Sigmoid colon (tissue), 6 donors: ENCODE measurements at regions not wholly inside any gene's neighbourhood (a gene's known extent, or its start where the extent isn't known, plus 50 kb on each side); places are given as distances from the start of the nearest gene placed in this dataset.

Experiments
- DNase-seq: peaks from one replicate; pipeline ENCODE4 v3.0.0-alpha.2; 2019
- H3K27ac ChIP-seq, 4 donors: fragments of 200-600 bp; sonication (generic); one replicate each; pipeline ENCODE4 v1.5.1; 2016 to 2019; ENCODE audit warnings: mild to moderate bottlenecking in 1 of 4
- H3K27me3 ChIP-seq, 3 donors: fragments of 200-600 bp; sonication (generic); one replicate each; pipeline ENCODE4 v1.5.1; 2019; ENCODE audit warnings: mild to moderate bottlenecking in 1 of 3
- H3K36me3 ChIP-seq, 4 donors: fragments of 200-600 bp; sonication (generic); one replicate each; pipeline ENCODE4 v1.5.1; 2016 to 2019
- H3K4me1 ChIP-seq, 4 donors: fragments of 200-600 bp; sonication (generic); one replicate each; pipeline ENCODE4 v1.5.1; 2017 to 2019
- H3K4me3 ChIP-seq, 4 donors: fragments of 200-600 bp; sonication (generic); one replicate each; pipeline ENCODE4 v1.5.1; 2017 to 2019; ENCODE audit warnings: mild to moderate bottlenecking in 2 of 4, moderate library complexity in 1 of 4
- H3K9me3 ChIP-seq, 4 donors: fragments of 200-600 bp in 3 of 4; sonication (generic) in 3 of 4; one replicate each; pipeline versions ENCODE4 v1.5.1 to v1.6.1; 2013 to 2019
- CTCF ChIP-seq, 4 experiments: fragments of 450-650 bp in 3 of 4; fragments of 200-600 bp in 1 of 4; IDR thresholded peaks; one replicate each; pipeline ENCODE4 v1.5.1; 2016 to 2019; ENCODE audit warnings: antibody characterized with exemption in 4 of 4, mild to moderate bottlenecking in 3 of 4, moderate library complexity in 2 of 4
- EP300 ChIP-seq, 4 donors: sonication (generic); formaldehyde crosslinking; IDR thresholded peaks; one replicate each; pipeline ENCODE4 v1.6.1; 2017; ENCODE audit warnings: antibody characterized with exemption in 4 of 4
- POLR2A ChIP-seq, 2 donors: fragments of 450-650 bp; IDR thresholded peaks; one replicate each; pipeline ENCODE4 v1.6.1; 2016; ENCODE audit warnings: antibody characterized with exemption in 2 of 2, mild to moderate bottlenecking in 2 of 2, moderate library complexity in 2 of 2
- POLR2AphosphoS5 ChIP-seq, 4 donors: sonication (generic); formaldehyde crosslinking; IDR thresholded peaks; one replicate each; pipeline ENCODE4 v1.6.1; 2017; ENCODE audit warnings: antibody characterized with exemption in 4 of 4
- WGBS, 2 donors: extraction: QIAGEN DNeasy Blood & Tissue Kit; methylation state at CpG; one replicate each; pipeline ENCODE4 v1.1.7; 2013; 5-methylcytosine and 5-hydroxymethylcytosine counted together
- intact Hi-C: fragments of 100-400 bp; cut with DNase I; formaldehyde crosslinking; loops from one replicate; pipeline ENCODE4 v1.15.1; 2023
- donor health status: healthy with polysubstance abuse.
- donor health status: healthy.

DNA sequence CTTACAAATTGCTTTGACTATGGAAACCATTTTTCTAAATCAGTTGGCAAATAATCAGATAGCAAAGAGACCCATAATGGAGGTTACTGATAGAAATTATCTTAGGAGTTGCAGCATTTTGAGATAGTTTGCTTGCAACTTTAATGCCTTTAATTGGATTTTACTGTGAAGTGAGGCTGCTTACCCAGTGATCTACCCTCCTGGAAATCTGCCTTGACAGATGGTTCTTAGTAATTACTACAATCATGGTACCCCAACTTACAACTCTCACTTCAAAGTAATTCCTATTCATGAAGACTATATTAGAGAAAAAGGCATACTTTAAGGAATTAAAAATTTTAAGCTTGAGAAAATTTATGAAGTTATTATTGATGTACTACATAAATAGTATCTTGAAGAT lies 1288.6 kb upstream of the CDH2 start:
- H3K4me3 ChIP-seq = no peak overlapping the region
- H3K4me1 ChIP-seq = no peaks in the 10 kb centered on the region
- TF ChIP-seq POLR2AphosphoS5 (IDR thresholded peaks at IDR 0.05) (no peak), POLR2A (IDR thresholded peaks at IDR 0.05) (no peak), EP300 (IDR thresholded peaks at IDR 0.05) (no peak), CTCF (IDR thresholded peaks at IDR 0.05) (no peak)
- no peaks in the 10 kb centered on the region for H3K27me3 ChIP-seq
- no peaks in the 10 kb centered on the region for H3K9me3 ChIP-seq
- DNase-seq = no peak
- no peak overlapping the region for H3K27ac ChIP-seq
- no peaks in the 10 kb centered on the region for H3K36me3 ChIP-seq
- intact Hi-C loops = no loop called here

DNA sequence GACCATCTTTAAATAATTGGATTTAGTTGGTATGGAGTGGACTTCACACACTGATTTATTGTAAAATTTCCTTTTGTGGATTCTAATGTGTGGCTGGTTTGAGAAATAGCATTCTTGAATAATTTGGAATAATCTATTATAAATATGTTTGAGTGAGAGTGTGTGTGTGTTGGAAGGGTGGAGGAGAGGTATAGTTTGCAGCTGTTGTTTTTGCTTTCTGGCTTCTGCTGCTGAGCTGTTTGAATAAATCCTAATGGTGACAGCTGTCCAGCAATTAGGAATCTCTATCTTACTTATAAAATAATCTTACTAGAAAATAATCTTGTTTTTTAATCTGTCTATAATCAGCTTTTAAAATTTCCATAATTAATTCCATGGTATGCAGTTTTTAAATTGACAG lies 1283.0 kb upstream of the CDH2 start:
- H3K4me1 ChIP-seq = no peaks in the 10 kb centered on the region

GRCh38 chr18:29457316-29457889 lies 1280.5 kb upstream of the CDH2 start:
- Histone ChIP-seq H3K36me3 (no peaks in the 10 kb centered on the region), H3K4me1 (no peaks in the 10 kb centered on the region), H3K27ac (no peak overlapping the region), H3K4me3 (no peak overlapping the region), H3K27me3 (no peaks in the 10 kb centered on the region), H3K9me3 (peaks cover 0 to 4% (median 0%) of the 10 kb centered on the region in 4 donors)
- 59 to 71% methylated on average over 4 of the region's 4 CpGs for WGBS, 2 donors
- intact Hi-C loops = no loop called here
- TF ChIP-seq EP300 (IDR thresholded peaks at IDR 0.05) (no peak), POLR2AphosphoS5 (IDR thresholded peaks at IDR 0.05) (no peak), POLR2A (IDR thresholded peaks at IDR 0.05) (no peak), CTCF (IDR thresholded peaks at IDR 0.05) (no peak)
- no peak for DNase-seq

More for the DNA sequence above, 1283.0 kb upstream of the CDH2 start:
- no peak overlapping the region for H3K27ac ChIP-seq
- no peak overlapping the region for H3K4me3 ChIP-seq
- no peaks in the 10 kb centered on the region for H3K36me3 ChIP-seq
- H3K27me3 ChIP-seq = no peaks in the 10 kb centered on the region
- DNase-seq = no peak
- intact Hi-C loops = no loop called here
- TF ChIP-seq POLR2A (IDR thresholded peaks at IDR 0.05) = no peak
- TF ChIP-seq POLR2AphosphoS5 (IDR thresholded peaks at IDR 0.05) = no peak
- no peak for TF ChIP-seq CTCF (IDR thresholded peaks at IDR 0.05)
- TF ChIP-seq EP300 (IDR thresholded peaks at IDR 0.05) = no peak
- peaks cover 0 to 4% (median 0%) of the 10 kb centered on the region in 4 donors for H3K9me3 ChIP-seq

DNA sequence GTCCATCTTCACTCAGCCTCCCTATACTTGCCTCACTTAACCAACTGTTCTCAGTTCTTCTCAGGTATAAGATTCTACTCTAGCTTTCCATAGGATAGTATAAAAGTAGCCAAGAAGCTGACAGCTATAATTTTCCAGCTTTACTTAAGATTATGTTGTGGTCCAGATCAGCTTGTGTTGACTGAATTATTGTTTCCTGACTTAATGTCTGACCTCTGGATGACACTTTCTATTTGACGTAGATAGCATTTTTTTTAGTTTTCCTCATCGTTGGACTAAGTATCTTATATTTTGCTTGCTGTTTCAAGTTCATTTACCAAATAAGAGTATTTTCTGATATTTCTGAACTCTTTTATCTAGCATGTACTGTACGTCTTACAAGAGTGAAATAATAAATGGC lies 1272.5 kb upstream of the CDH2 start:
- WGBS, 2 donors = 63 to 77% methylated on average over 3 of the region's 3 CpGs
- DNase-seq = no peak
- TF ChIP-seq EP300 (IDR thresholded peaks at IDR 0.05) (no peak), POLR2AphosphoS5 (IDR thresholded peaks at IDR 0.05) (no peak), CTCF (IDR thresholded peaks at IDR 0.05) (no peak), POLR2A (IDR thresholded peaks at IDR 0.05) (no peak)
- no peak overlapping the region for H3K27ac ChIP-seq
- H3K4me3 ChIP-seq = no peak overlapping the region
- H3K9me3 ChIP-seq = no peaks in the 10 kb centered on the region
- no peaks in the 10 kb centered on the region for H3K36me3 ChIP-seq
- no peaks in the 10 kb centered on the region for H3K4me1 ChIP-seq
- intact Hi-C loops = no loop called here
- no peaks in the 10 kb centered on the region for H3K27me3 ChIP-seq

GRCh38 chr18:29439398-29439797 lies 1262.5 kb upstream of the CDH2 start:
- Histone ChIP-seq H3K4me1 (no peaks in the 10 kb centered on the region), H3K4me3 (no peak overlapping the region), H3K27me3 (no peaks in the 10 kb centered on the region), H3K27ac (no peak overlapping the region), H3K9me3 (no peaks in the 10 kb centered on the region), H3K36me3 (no peaks in the 10 kb centered on the region)
- DNase-seq = no peak
- TF ChIP-seq EP300 (IDR thresholded peaks at IDR 0.05) = no peak
- no peak for TF ChIP-seq POLR2A (IDR thresholded peaks at IDR 0.05)
- TF ChIP-seq POLR2AphosphoS5 (IDR thresholded peaks at IDR 0.05) = no peak
- no peak for TF ChIP-seq CTCF (IDR thresholded peaks at IDR 0.05)
- intact Hi-C loops = no loop called here
- WGBS, 2 donors = 83 to 84% methylated on average over 2 of the region's 2 CpGs
